H1 (cell line): ENCODE measurements at regions not wholly inside any gene's neighbourhood (a gene's known extent, or its start where the extent isn't known, plus 50 kb on each side); places are given as distances from the start of the nearest gene placed in this dataset.

Experiments
- BACH1 ChIP-seq: IDR thresholded peaks from 2 replicates; pipeline ENCODE4 v1.6.1; 2012; ENCODE audit warnings: low read length, improper control_type of control experiment
- CTBP2 ChIP-seq: IDR thresholded peaks from 2 replicates; pipeline ENCODE4 v1.7.0; 2011; ENCODE audit warnings: borderline replicate concordance, mild to moderate bottlenecking, moderate library complexity, mixed read lengths, low read length; ENCODE audit not compliant: insufficient read depth, insufficient read length
- GTF2F1 ChIP-seq: IDR thresholded peaks from 2 replicates; pipeline ENCODE4 v1.6.1; 2012; ENCODE audit warnings: low read depth, low read length, improper control_type of control experiment, borderline replicate concordance
- JUN ChIP-seq: IDR thresholded peaks from 2 replicates; pipeline ENCODE4 v1.6.1; 2011; ENCODE audit warnings: low read depth, mild to moderate bottlenecking, improper control_type of control experiment, low read length
- KDM5A ChIP-seq: fragments of 200-600 bp; IDR thresholded peaks from 2 replicates; pipeline ENCODE4 v1.7.1; 2012; ENCODE audit warnings: mild to moderate bottlenecking, low read length, inconsistent platforms, mixed read lengths
- MAFK ChIP-seq: IDR thresholded peaks from 2 replicates; pipeline ENCODE4 v1.6.1; 2012; ENCODE audit warnings: low read depth, mild to moderate bottlenecking, improper control_type of control experiment, low read length
- PHF8 ChIP-seq: fragments of 200-600 bp; sonication (generic); conservative IDR thresholded peaks from 2 replicates; pipeline ENCODE4 v1.7.1; 2012; ENCODE audit warnings: low read depth, mild to moderate bottlenecking, inconsistent platforms, low read length, moderate library complexity
- RFX5 ChIP-seq: IDR thresholded peaks from 2 replicates; pipeline ENCODE4 v1.6.1; 2011; ENCODE audit warnings: low read depth, low read length, improper control_type of control experiment, borderline replicate concordance
- TAF1 ChIP-seq: IDR thresholded peaks from 2 replicates; pipeline ENCODE4 v1.6.1; 2011; ENCODE audit warnings: mild to moderate bottlenecking, low read depth, low read length
- TF ChIP-seq, protein P1 (sequence below): IDR thresholded peaks from 2 replicates; pipeline ENCODE4 v1.6.1; 2012; ENCODE audit warnings: inconsistent platforms

DNA sequence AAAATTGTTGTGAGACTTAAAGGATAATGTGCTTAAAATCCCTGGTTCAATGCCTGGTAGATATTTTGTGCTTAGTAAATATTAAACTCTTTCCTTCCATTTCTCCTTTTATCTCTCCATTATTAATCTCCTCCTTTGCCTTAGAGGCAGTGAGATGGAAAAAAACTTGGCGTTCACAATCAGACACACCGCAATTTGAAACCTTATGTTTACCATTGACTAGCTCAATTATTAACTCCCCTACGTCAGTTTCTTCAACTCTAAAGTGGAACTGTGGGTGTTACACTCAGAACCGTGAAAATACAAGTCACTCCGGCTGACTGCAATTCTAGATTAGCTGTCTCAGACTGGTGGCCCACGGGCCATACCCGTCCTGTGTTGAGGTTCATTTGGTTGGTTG lies 327.2 kb downstream of the DEPDC1B start (continued):
- TF ChIP-seq, protein P1, sequence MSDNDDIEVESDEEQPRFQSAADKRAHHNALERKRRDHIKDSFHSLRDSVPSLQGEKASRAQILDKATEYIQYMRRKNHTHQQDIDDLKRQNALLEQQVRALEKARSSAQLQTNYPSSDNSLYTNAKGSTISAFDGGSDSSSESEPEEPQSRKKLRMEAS = no peak
- TF ChIP-seq RFX5 (no peak), PHF8 (no peak), MAFK (no peak), TAF1 (no peak), JUN (no peak), KDM5A (no peak), BACH1 (no peak), GTF2F1 (no peak), CTBP2 (no peak)
